ENCODE measurements at regions not wholly inside any gene's neighbourhood (a gene's known extent, or its start where the extent isn't known, plus 50 kb on each side); places are given as distances from the start of the nearest gene placed in this dataset.
A peak's percentile ranks its signal among the peaks of the same experiment; 100 is the strongest.
"Not testable (repeated sequence)": the region's sequence is repeated elsewhere in the genome, so short reads cannot be mapped to it uniquely, and the experiment has no call there.

GRCh38 chr22:44650806-44651205, 51.2 kb upstream of the PRR5 start:
- no peak for DNase-seq (ENCODE audit: low read depth)

- DNase-seq (ENCODE audit: low read depth) = no peak
These were observed 53.0 kb upstream of the PRR5 start for GRCh38 chr22:44648821-44649565.

GRCh38 chr22:44648085-44648820, 53.8 kb upstream of the PRR5 start:
- no peak for DNase-seq (ENCODE audit: low read depth)

GRCh38 chr22:44647141-44647540, 54.9 kb upstream of the PRR5 start:
- no peak for DNase-seq (ENCODE audit: low read depth)

- DNase-seq (ENCODE audit: low read depth) = no peak
These were observed 55.3 kb upstream of the PRR5 start for GRCh38 chr22:44646668-44647067.

- no peak for DNase-seq (ENCODE audit: low read depth)
These were observed 55.9 kb upstream of the PRR5 start for GRCh38 chr22:44646141-44646540.

- DNase-seq (ENCODE audit: low read depth) = no peak
These were observed 56.5 kb upstream of the PRR5 start for GRCh38 chr22:44645531-44645930.

GRCh38 chr22:44645083-44645482, 56.9 kb upstream of the PRR5 start:
- DNase-seq (ENCODE audit: low read depth) = no peak

GRCh38 chr22:44643526-44644101, 58.4 kb upstream of the PRR5 start:
- DNase-seq (ENCODE audit: low read depth) = not testable (repeated sequence)

- no peak for DNase-seq (ENCODE audit: low read depth)
These were observed 59.8 kb upstream of the PRR5 start for GRCh38 chr22:44642096-44642644.

- no peak for DNase-seq (ENCODE audit: low read depth)
These were observed 61.3 kb upstream of the PRR5 start for GRCh38 chr22:44640618-44641155.

- no peak for DNase-seq (ENCODE audit: low read depth)
These were observed 62.0 kb upstream of the PRR5 start for GRCh38 chr22:44639891-44640617.

GRCh38 chr22:44638971-44639760, 62.8 kb upstream of the PRR5 start:
- DNase-seq (ENCODE audit: low read depth) = peak; percentile 19

GRCh38 chr22:44636502-44637206, 65.3 kb upstream of the PRR5 start:
- not testable (repeated sequence) for DNase-seq (ENCODE audit: low read depth)

- not testable (repeated sequence) for DNase-seq (ENCODE audit: low read depth)
These were observed 66.4 kb upstream of the PRR5 start for GRCh38 chr22:44635567-44635966.

- no peak for DNase-seq (ENCODE audit: low read depth)
These were observed 67.3 kb upstream of the PRR5 start for GRCh38 chr22:44634426-44635321.

GRCh38 chr22:44633647-44634046, 68.4 kb upstream of the PRR5 start:
- no peak for DNase-seq (ENCODE audit: low read depth)

GRCh38 chr22:44632541-44633396, 69.2 kb upstream of the PRR5 start:
- DNase-seq (ENCODE audit: low read depth) = no peak
